ENCODE measurements at regions not wholly inside any gene's neighbourhood (a gene's known extent, or its start where the extent isn't known, plus 50 kb on each side); places are given as distances from the start of the nearest gene placed in this dataset.

- Histone ChIP-seq H3K27ac (ENCODE audit: low read depth, low read length) (no peak overlapping the region), H3K4me3 (ENCODE audit: low read depth in 1 of 2, low read length in 2 of 2) (no peak overlapping the region), H3K4me1 (ENCODE audit: control insufficient read depth in 1 of 2, insufficient read depth in 2 of 2, low read length in 2 of 2) (no peaks in the 10 kb centered on the region), H3K9me3 (ENCODE audit: control insufficient read depth in 1 of 2, low read length in 2 of 2) (no peaks in the 10 kb centered on the region), H3K27me3 (ENCODE audit: control insufficient read depth in 1 of 2, insufficient read depth in 2 of 2, low read length in 2 of 2) (no peaks in the 10 kb centered on the region), H3K9ac (ENCODE audit: low read depth in 1 of 2, low read length in 2 of 2) (no peak overlapping the region), H3K36me3 (ENCODE audit: control insufficient read depth in 1 of 2, insufficient read depth in 2 of 2, low read length in 2 of 2) (no peaks in the 10 kb centered on the region)
Observed at GRCh38 chr4:181372014-181372413, 871.2 kb upstream of the TENM3 start.

- no peaks in the 10 kb centered on the region for H3K27me3 ChIP-seq (ENCODE audit: control insufficient read depth in 1 of 2, insufficient read depth in 2 of 2, low read length in 2 of 2)
- H3K9me3 ChIP-seq (ENCODE audit: control insufficient read depth in 1 of 2, low read length in 2 of 2) = no peaks in the 10 kb centered on the region
- no peak overlapping the region for H3K9ac ChIP-seq (ENCODE audit: low read depth in 1 of 2, low read length in 2 of 2)
- H3K27ac ChIP-seq (ENCODE audit: low read depth, low read length) = no peak overlapping the region
- H3K4me3 ChIP-seq (ENCODE audit: low read depth in 1 of 2, low read length in 2 of 2) = no peak overlapping the region
- H3K4me1 ChIP-seq (ENCODE audit: control insufficient read depth in 1 of 2, insufficient read depth in 2 of 2, low read length in 2 of 2) = no peaks in the 10 kb centered on the region
- no peaks in the 10 kb centered on the region for H3K36me3 ChIP-seq (ENCODE audit: control insufficient read depth in 1 of 2, insufficient read depth in 2 of 2, low read length in 2 of 2)
Observed at GRCh38 chr4:181376058-181376457, 867.1 kb upstream of the TENM3 start.

- H3K4me1 ChIP-seq (ENCODE audit: control insufficient read depth in 1 of 2, insufficient read depth in 2 of 2, low read length in 2 of 2) = no peaks in the 10 kb centered on the region
- H3K27me3 ChIP-seq (ENCODE audit: control insufficient read depth in 1 of 2, insufficient read depth in 2 of 2, low read length in 2 of 2) = no peaks in the 10 kb centered on the region
- H3K27ac ChIP-seq (ENCODE audit: low read depth, low read length) = no peak overlapping the region
- no peaks in the 10 kb centered on the region for H3K36me3 ChIP-seq (ENCODE audit: control insufficient read depth in 1 of 2, insufficient read depth in 2 of 2, low read length in 2 of 2)
- no peak overlapping the region for H3K4me3 ChIP-seq (ENCODE audit: low read depth in 1 of 2, low read length in 2 of 2)
- no peak overlapping the region for H3K9ac ChIP-seq (ENCODE audit: low read depth in 1 of 2, low read length in 2 of 2)
- no peaks in the 10 kb centered on the region for H3K9me3 ChIP-seq (ENCODE audit: control insufficient read depth in 1 of 2, low read length in 2 of 2)
Observed at GRCh38 chr4:181388061-181388460, 855.1 kb upstream of the TENM3 start.

GRCh38 chr4:181416966-181417365, 826.2 kb upstream of the TENM3 start:
- no peaks in the 10 kb centered on the region for H3K27me3 ChIP-seq (ENCODE audit: control insufficient read depth in 1 of 2, insufficient read depth in 2 of 2, low read length in 2 of 2)

GRCh38 chr4:181418496-181418895, 824.7 kb upstream of the TENM3 start:
- no peaks in the 10 kb centered on the region for H3K27me3 ChIP-seq (ENCODE audit: control insufficient read depth in 1 of 2, insufficient read depth in 2 of 2, low read length in 2 of 2)
- no peaks in the 10 kb centered on the region for H3K36me3 ChIP-seq (ENCODE audit: control insufficient read depth in 1 of 2, insufficient read depth in 2 of 2, low read length in 2 of 2)
- no peaks in the 10 kb centered on the region for H3K4me1 ChIP-seq (ENCODE audit: control insufficient read depth in 1 of 2, insufficient read depth in 2 of 2, low read length in 2 of 2)
- H3K9me3 ChIP-seq (ENCODE audit: control insufficient read depth in 1 of 2, low read length in 2 of 2) = no peaks in the 10 kb centered on the region
- H3K27ac ChIP-seq (ENCODE audit: low read depth, low read length) = no peak overlapping the region
- H3K9ac ChIP-seq (ENCODE audit: low read depth in 1 of 2, low read length in 2 of 2) = no peak overlapping the region
- H3K4me3 ChIP-seq (ENCODE audit: low read depth in 1 of 2, low read length in 2 of 2) = no peak overlapping the region

More at GRCh38 chr4:181416966-181417365, 826.2 kb upstream of the TENM3 start:
- Histone ChIP-seq H3K27ac (ENCODE audit: low read depth, low read length) (no peak overlapping the region), H3K9ac (ENCODE audit: low read depth in 1 of 2, low read length in 2 of 2) (no peak overlapping the region), H3K4me1 (ENCODE audit: control insufficient read depth in 1 of 2, insufficient read depth in 2 of 2, low read length in 2 of 2) (no peaks in the 10 kb centered on the region), H3K9me3 (ENCODE audit: control insufficient read depth in 1 of 2, low read length in 2 of 2) (no peaks in the 10 kb centered on the region), H3K4me3 (ENCODE audit: low read depth in 1 of 2, low read length in 2 of 2) (no peak overlapping the region), H3K36me3 (ENCODE audit: control insufficient read depth in 1 of 2, insufficient read depth in 2 of 2, low read length in 2 of 2) (no peaks in the 10 kb centered on the region)

GRCh38 chr4:181420950-181421349, 822.3 kb upstream of the TENM3 start:
- H3K27me3 ChIP-seq (ENCODE audit: control insufficient read depth in 1 of 2, insufficient read depth in 2 of 2, low read length in 2 of 2) = no peaks in the 10 kb centered on the region
- H3K4me1 ChIP-seq (ENCODE audit: control insufficient read depth in 1 of 2, insufficient read depth in 2 of 2, low read length in 2 of 2) = no peaks in the 10 kb centered on the region
- H3K9me3 ChIP-seq (ENCODE audit: control insufficient read depth in 1 of 2, low read length in 2 of 2) = no peaks in the 10 kb centered on the region
- no peaks in the 10 kb centered on the region for H3K36me3 ChIP-seq (ENCODE audit: control insufficient read depth in 1 of 2, insufficient read depth in 2 of 2, low read length in 2 of 2)
- no peak overlapping the region for H3K27ac ChIP-seq (ENCODE audit: low read depth, low read length)
- no peak overlapping the region for H3K9ac ChIP-seq (ENCODE audit: low read depth in 1 of 2, low read length in 2 of 2)
- no peak overlapping the region for H3K4me3 ChIP-seq (ENCODE audit: low read depth in 1 of 2, low read length in 2 of 2)

- H3K9ac ChIP-seq (ENCODE audit: low read depth in 1 of 2, low read length in 2 of 2) = no peak overlapping the region
- no peaks in the 10 kb centered on the region for H3K4me1 ChIP-seq (ENCODE audit: control insufficient read depth in 1 of 2, insufficient read depth in 2 of 2, low read length in 2 of 2)
Observed at GRCh38 chr4:181424362-181425016, 818.7 kb upstream of the TENM3 start.

GRCh38 chr4:181427076-181427475, 816.1 kb upstream of the TENM3 start:
- no peaks in the 10 kb centered on the region for H3K9me3 ChIP-seq (ENCODE audit: control insufficient read depth in 1 of 2, low read length in 2 of 2)
- no peaks in the 10 kb centered on the region for H3K36me3 ChIP-seq (ENCODE audit: control insufficient read depth in 1 of 2, insufficient read depth in 2 of 2, low read length in 2 of 2)
- H3K9ac ChIP-seq (ENCODE audit: low read depth in 1 of 2, low read length in 2 of 2) = no peak overlapping the region
- H3K27me3 ChIP-seq (ENCODE audit: control insufficient read depth in 1 of 2, insufficient read depth in 2 of 2, low read length in 2 of 2) = no peaks in the 10 kb centered on the region
- H3K4me1 ChIP-seq (ENCODE audit: control insufficient read depth in 1 of 2, insufficient read depth in 2 of 2, low read length in 2 of 2) = no peaks in the 10 kb centered on the region
- H3K4me3 ChIP-seq (ENCODE audit: low read depth in 1 of 2, low read length in 2 of 2) = no peak overlapping the region
- H3K27ac ChIP-seq (ENCODE audit: low read depth, low read length) = no peak overlapping the region

More at GRCh38 chr4:181424362-181425016, 818.7 kb upstream of the TENM3 start:
- Histone ChIP-seq H3K9me3 (ENCODE audit: control insufficient read depth in 1 of 2, low read length in 2 of 2) (no peaks in the 10 kb centered on the region), H3K27ac (ENCODE audit: low read depth, low read length) (no peak overlapping the region), H3K4me3 (ENCODE audit: low read depth in 1 of 2, low read length in 2 of 2) (no peak overlapping the region), H3K36me3 (ENCODE audit: control insufficient read depth in 1 of 2, insufficient read depth in 2 of 2, low read length in 2 of 2) (no peaks in the 10 kb centered on the region), H3K27me3 (ENCODE audit: control insufficient read depth in 1 of 2, insufficient read depth in 2 of 2, low read length in 2 of 2) (no peaks in the 10 kb centered on the region)

GRCh38 chr4:181431006-181431405, 812.2 kb upstream of the TENM3 start:
- no peaks in the 10 kb centered on the region for H3K4me1 ChIP-seq (ENCODE audit: control insufficient read depth in 1 of 2, insufficient read depth in 2 of 2, low read length in 2 of 2)
- H3K27me3 ChIP-seq (ENCODE audit: control insufficient read depth in 1 of 2, insufficient read depth in 2 of 2, low read length in 2 of 2) = no peaks in the 10 kb centered on the region
- no peaks in the 10 kb centered on the region for H3K36me3 ChIP-seq (ENCODE audit: control insufficient read depth in 1 of 2, insufficient read depth in 2 of 2, low read length in 2 of 2)
- no peak overlapping the region for H3K4me3 ChIP-seq (ENCODE audit: low read depth in 1 of 2, low read length in 2 of 2)
- H3K9ac ChIP-seq (ENCODE audit: low read depth in 1 of 2, low read length in 2 of 2) = no peak overlapping the region
- no peaks in the 10 kb centered on the region for H3K9me3 ChIP-seq (ENCODE audit: control insufficient read depth in 1 of 2, low read length in 2 of 2)
- no peak overlapping the region for H3K27ac ChIP-seq (ENCODE audit: low read depth, low read length)

- no peak overlapping the region for H3K27ac ChIP-seq (ENCODE audit: low read depth, low read length)
- H3K36me3 ChIP-seq (ENCODE audit: control insufficient read depth in 1 of 2, insufficient read depth in 2 of 2, low read length in 2 of 2) = no peaks in the 10 kb centered on the region
- no peaks in the 10 kb centered on the region for H3K27me3 ChIP-seq (ENCODE audit: control insufficient read depth in 1 of 2, insufficient read depth in 2 of 2, low read length in 2 of 2)
- no peaks in the 10 kb centered on the region for H3K9me3 ChIP-seq (ENCODE audit: control insufficient read depth in 1 of 2, low read length in 2 of 2)
- H3K4me1 ChIP-seq (ENCODE audit: control insufficient read depth in 1 of 2, insufficient read depth in 2 of 2, low read length in 2 of 2) = no peaks in the 10 kb centered on the region
- H3K9ac ChIP-seq (ENCODE audit: low read depth in 1 of 2, low read length in 2 of 2) = no peak overlapping the region
- no peak overlapping the region for H3K4me3 ChIP-seq (ENCODE audit: low read depth in 1 of 2, low read length in 2 of 2)
Observed at GRCh38 chr4:181431661-181432060, 811.5 kb upstream of the TENM3 start.

- no peak overlapping the region for H3K9ac ChIP-seq (ENCODE audit: low read depth in 1 of 2, low read length in 2 of 2)
- H3K27ac ChIP-seq (ENCODE audit: low read depth, low read length) = no peak overlapping the region
- no peaks in the 10 kb centered on the region for H3K27me3 ChIP-seq (ENCODE audit: control insufficient read depth in 1 of 2, insufficient read depth in 2 of 2, low read length in 2 of 2)
- H3K36me3 ChIP-seq (ENCODE audit: control insufficient read depth in 1 of 2, insufficient read depth in 2 of 2, low read length in 2 of 2) = no peaks in the 10 kb centered on the region
- H3K4me1 ChIP-seq (ENCODE audit: control insufficient read depth in 1 of 2, insufficient read depth in 2 of 2, low read length in 2 of 2) = no peaks in the 10 kb centered on the region
- no peaks in the 10 kb centered on the region for H3K9me3 ChIP-seq (ENCODE audit: control insufficient read depth in 1 of 2, low read length in 2 of 2)
- H3K4me3 ChIP-seq (ENCODE audit: low read depth in 1 of 2, low read length in 2 of 2) = no peak overlapping the region
Observed at GRCh38 chr4:181432335-181432734, 810.9 kb upstream of the TENM3 start.
